Right lobe of liver (tissue), 4 donors: ENCODE measurements at regions not wholly inside any gene's neighbourhood (a gene's known extent, or its start where the extent isn't known, plus 50 kb on each side); places are given as distances from the start of the nearest gene placed in this dataset.

ENCODE experiments used
- POLR2A ChIP-seq: fragments of 450-650 bp; IDR thresholded peaks from one replicate; pipeline ENCODE4 v1.6.1; 2017; ENCODE audit warnings: antibody characterized with exemption, mild to moderate bottlenecking
- TF ChIP-seq, protein P1 (sequence below), 4 donors: fragments of 200-600 bp in 3 of 4; fragments of 450-650 bp in 1 of 4; IDR thresholded peaks; one replicate each; pipeline versions ENCODE4 v1.5.1 to v1.8.0; 2016 to 2022; ENCODE audit warnings: antibody characterized with exemption in 4 of 4, mild to moderate bottlenecking in 2 of 4
- donor health status: DM: no; HTN: no; CAD: no.
- donor health status: DM: no; HTN: no; CAD: no.
- donor health status: DM: no; HTN: yes; CAD: no.

DNA sequence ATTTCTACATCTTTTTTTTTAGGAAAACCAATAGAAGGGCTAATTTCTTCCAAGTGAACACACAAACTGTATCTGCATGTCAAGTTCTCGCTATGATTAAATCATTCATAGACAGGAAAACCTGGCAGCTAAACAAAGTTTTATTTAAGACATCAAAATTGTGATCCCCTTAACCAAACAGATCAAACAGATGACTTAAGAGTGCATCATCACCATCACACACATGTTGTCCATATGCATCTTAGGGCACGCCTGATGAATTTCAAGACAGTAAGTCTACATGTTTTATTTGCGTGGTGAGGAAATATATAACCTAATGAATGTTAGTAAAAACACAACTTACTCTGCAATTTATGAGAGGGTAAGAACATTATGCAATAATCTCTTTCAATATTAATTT is 317.0 kb upstream of the ANXA10 start:
- no peak for TF ChIP-seq POLR2A
- TF ChIP-seq, protein P1, sequence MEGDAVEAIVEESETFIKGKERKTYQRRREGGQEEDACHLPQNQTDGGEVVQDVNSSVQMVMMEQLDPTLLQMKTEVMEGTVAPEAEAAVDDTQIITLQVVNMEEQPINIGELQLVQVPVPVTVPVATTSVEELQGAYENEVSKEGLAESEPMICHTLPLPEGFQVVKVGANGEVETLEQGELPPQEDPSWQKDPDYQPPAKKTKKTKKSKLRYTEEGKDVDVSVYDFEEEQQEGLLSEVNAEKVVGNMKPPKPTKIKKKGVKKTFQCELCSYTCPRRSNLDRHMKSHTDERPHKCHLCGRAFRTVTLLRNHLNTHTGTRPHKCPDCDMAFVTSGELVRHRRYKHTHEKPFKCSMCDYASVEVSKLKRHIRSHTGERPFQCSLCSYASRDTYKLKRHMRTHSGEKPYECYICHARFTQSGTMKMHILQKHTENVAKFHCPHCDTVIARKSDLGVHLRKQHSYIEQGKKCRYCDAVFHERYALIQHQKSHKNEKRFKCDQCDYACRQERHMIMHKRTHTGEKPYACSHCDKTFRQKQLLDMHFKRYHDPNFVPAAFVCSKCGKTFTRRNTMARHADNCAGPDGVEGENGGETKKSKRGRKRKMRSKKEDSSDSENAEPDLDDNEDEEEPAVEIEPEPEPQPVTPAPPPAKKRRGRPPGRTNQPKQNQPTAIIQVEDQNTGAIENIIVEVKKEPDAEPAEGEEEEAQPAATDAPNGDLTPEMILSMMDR (IDR thresholded peaks at IDR 0.05), result no peak
